PFSK-1 (cell line): ENCODE measurements at regions not wholly inside any gene's neighbourhood (a gene's known extent, or its start where the extent isn't known, plus 50 kb on each side); places are given as distances from the start of the nearest gene placed in this dataset.

Source experiments
- FOXP2 ChIP-seq: optimal IDR thresholded peaks from 2 replicates; pipeline ENCODE3; 2011; ENCODE audit warnings: borderline replicate concordance, control low read depth, inconsistent platforms; ENCODE audit not compliant: insufficient read depth; ENCODE audit errors: extremely low read length, extremely low read depth
- POLR2AphosphoS5 ChIP-seq: IDR thresholded peaks from 2 replicates; pipeline ENCODE4 v1.6.1; 2012; ENCODE audit warnings: low read depth, mild to moderate bottlenecking, control low read depth, low read length, moderate library complexity
- REST ChIP-seq, 2 experiments: IDR thresholded peaks; 2 replicates each; pipeline versions ENCODE4 v1.6.1 to v1.8.0; 2011 to 2012; ENCODE audit warnings: low read depth in 2 of 2, low read length in 2 of 2, control low read depth in 1 of 2, inconsistent platforms in 1 of 2, mild to moderate bottlenecking in 1 of 2, moderate library complexity in 1 of 2; ENCODE audit not compliant: insufficient read depth in 1 of 2
- SIN3A ChIP-seq: IDR thresholded peaks from 2 replicates; pipeline ENCODE4 v1.6.1; 2012; ENCODE audit warnings: mild to moderate bottlenecking, low read length, moderate library complexity, borderline replicate concordance; ENCODE audit not compliant: insufficient read depth
- TAF1 ChIP-seq: IDR thresholded peaks from 2 replicates; pipeline ENCODE4 v1.6.1; 2012; ENCODE audit warnings: low read length, control low read depth, borderline replicate concordance; ENCODE audit not compliant: insufficient read depth

- TF ChIP-seq REST (IDR thresholded peaks at IDR 0.05; ENCODE audit: insufficient read depth in 1 of 2, low read depth in 2 of 2, low read length in 2 of 2) (no peak), POLR2AphosphoS5 (no peak), TAF1 (no peak), SIN3A (no peak), FOXP2 (no peak)
Observed at GRCh38 chr5:1960595-1961303, 78.0 kb upstream of the IRX4 start.
